ENCODE measurements at regions not wholly inside any gene's neighbourhood (a gene's known extent, or its start where the extent isn't known, plus 50 kb on each side); places are given as distances from the start of the nearest gene placed in this dataset.

DNA sequence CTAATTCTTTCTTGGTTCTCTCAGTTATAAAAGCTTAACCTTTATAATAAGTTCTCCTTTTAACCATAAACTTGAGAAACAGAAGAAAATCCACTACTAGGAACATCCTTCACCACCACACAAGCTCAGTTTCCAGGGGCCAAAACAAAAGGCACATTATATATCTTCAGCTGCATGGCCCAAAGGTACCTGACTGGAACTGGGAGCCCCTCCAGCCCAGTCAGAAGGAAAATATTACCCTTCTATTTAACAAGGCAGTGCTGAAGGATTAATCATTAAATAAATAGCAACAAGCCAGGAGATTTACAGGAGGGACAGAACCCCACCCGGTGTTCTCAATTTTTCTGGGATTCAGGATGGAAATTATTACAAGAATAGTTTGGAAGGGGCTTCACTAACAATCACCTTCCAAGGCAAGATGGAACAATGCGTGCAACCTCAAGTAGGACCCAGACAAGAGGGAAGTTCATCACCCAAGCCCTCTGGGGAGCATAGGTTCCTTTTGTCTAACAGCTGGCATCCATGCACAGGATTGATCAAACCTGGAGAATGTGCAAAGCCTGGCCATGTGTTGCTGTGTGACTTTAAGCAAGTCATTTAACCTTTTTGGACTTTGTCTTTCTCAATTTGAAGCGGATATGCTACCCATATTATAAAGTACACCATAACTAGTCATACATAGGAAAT is 159.6 kb upstream of the SETBP1 start:
- Histone ChIP-seq H2AFZ (ENCODE audit: control insufficient read depth, low read length) (peak overlapping the region; percentile 41), H3K4me3 (ENCODE audit: control insufficient read depth in 2 of 3, extremely low read depth in 1 of 3, insufficient read depth in 2 of 3, low read depth in 1 of 3, low read length in 3 of 3) (no peak overlapping the region), H3K4me1 (ENCODE audit: control insufficient read depth, extremely low read depth, insufficient read depth, low read length) (peaks cover 32% of the 10 kb centered on the region), H3K9ac (ENCODE audit: control insufficient read depth, extremely low read depth, insufficient read depth, low read length) (no peak overlapping the region), H3K27ac (ENCODE audit: control insufficient read depth, insufficient read depth, low read length) (peak overlapping the region; percentile 65), H3K79me2 (ENCODE audit: control insufficient read depth, insufficient read depth, low read length) (no peaks in the 10 kb centered on the region), H4K20me1 (ENCODE audit: control insufficient read depth, extremely low read depth, insufficient read depth, low read length) (no peaks in the 10 kb centered on the region), H3K36me3 (ENCODE audit: control insufficient read depth in 2 of 2, extremely low read depth in 1 of 2, insufficient read depth in 2 of 2, low read length in 2 of 2) (no peaks in the 10 kb centered on the region), H3K9me3 (ENCODE audit: control insufficient read depth, low read depth, low read length) (no peaks in the 10 kb centered on the region), H3K9me1 (ENCODE audit: control insufficient read depth, extremely low read depth, insufficient read depth, low read length) (no peaks in the 10 kb centered on the region), H3K4me2 (ENCODE audit: control insufficient read depth, extremely low read depth, insufficient read depth, low read depth, low read length) (peak overlapping the region; percentile 41), H3K27me3 (ENCODE audit: control insufficient read depth, extremely low read depth, insufficient read depth, low read length) (no peaks in the 10 kb centered on the region)
- TF ChIP-seq CTCF (optimal IDR thresholded peaks at IDR 0.05 in 1 of 3, IDR thresholded peaks at IDR 0.05 in 1 of 3, conservative IDR thresholded peaks at IDR 0.05 in 1 of 3; ENCODE audit: extremely low read depth in 1 of 3, insufficient read depth in 2 of 3, low read length in 3 of 3) (no peak), EZH2 (IDR thresholded peaks at IDR 0.05; ENCODE audit: low read length) (no peak)
- DNase-seq (ENCODE audit: low read depth, low spot score) (no peak), FAIRE-seq (peak; percentile 84)
- dilution Hi-C loops (cut with MboI; ENCODE audit: extremely low pct_ligation_motif_present, low sequenced_read_pairs) = no loop called here

- no peaks in the 10 kb centered on the region for H3K9me1 ChIP-seq (ENCODE audit: control insufficient read depth, extremely low read depth, insufficient read depth, low read length)
- FAIRE-seq (no peak), DNase-seq (ENCODE audit: low read depth, low spot score) (no peak)
- dilution Hi-C loops (cut with MboI; ENCODE audit: extremely low pct_ligation_motif_present, low sequenced_read_pairs) = no loop called here
- no peak overlapping the region for H3K4me3 ChIP-seq (ENCODE audit: control insufficient read depth in 2 of 3, extremely low read depth in 1 of 3, insufficient read depth in 2 of 3, low read depth in 1 of 3, low read length in 3 of 3)
- H3K9me3 ChIP-seq (ENCODE audit: control insufficient read depth, low read depth, low read length) = no peaks in the 10 kb centered on the region
- H3K4me2 ChIP-seq (ENCODE audit: control insufficient read depth, extremely low read depth, insufficient read depth, low read depth, low read length) = peak overlapping the region; percentile 41
- H2AFZ ChIP-seq (ENCODE audit: control insufficient read depth, low read length) = no peak overlapping the region
- peak overlapping the region; percentile 65 for H3K27ac ChIP-seq (ENCODE audit: control insufficient read depth, insufficient read depth, low read length)
- no peaks in the 10 kb centered on the region for H3K79me2 ChIP-seq (ENCODE audit: control insufficient read depth, insufficient read depth, low read length)
- no peaks in the 10 kb centered on the region for H3K36me3 ChIP-seq (ENCODE audit: control insufficient read depth in 2 of 2, extremely low read depth in 1 of 2, insufficient read depth in 2 of 2, low read length in 2 of 2)
- no peak overlapping the region for H3K9ac ChIP-seq (ENCODE audit: control insufficient read depth, extremely low read depth, insufficient read depth, low read length)
- H3K27me3 ChIP-seq (ENCODE audit: control insufficient read depth, extremely low read depth, insufficient read depth, low read length) = no peaks in the 10 kb centered on the region
- no peaks in the 10 kb centered on the region for H4K20me1 ChIP-seq (ENCODE audit: control insufficient read depth, extremely low read depth, insufficient read depth, low read length)
- TF ChIP-seq EZH2 (IDR thresholded peaks at IDR 0.05; ENCODE audit: low read length) (no peak), CTCF (optimal IDR thresholded peaks at IDR 0.05 in 1 of 3, IDR thresholded peaks at IDR 0.05 in 1 of 3, conservative IDR thresholded peaks at IDR 0.05 in 1 of 3; ENCODE audit: extremely low read depth in 1 of 3, insufficient read depth in 2 of 3, low read length in 3 of 3) (no peak)
- H3K4me1 ChIP-seq (ENCODE audit: control insufficient read depth, extremely low read depth, insufficient read depth, low read length) = peaks cover 32% of the 10 kb centered on the region
Observed at GRCh38 chr18:44521668-44522022, 159.0 kb upstream of the SETBP1 start.

Measured in keratinocyte (primary cell).